ENCODE measurements at regions not wholly inside any gene's neighbourhood (a gene's known extent, or its start where the extent isn't known, plus 50 kb on each side); places are given as distances from the start of the nearest gene placed in this dataset.
"Not testable (repeated sequence)": the region's sequence is repeated elsewhere in the genome, so short reads cannot be mapped to it uniquely, and the experiment has no call there.

DNA sequence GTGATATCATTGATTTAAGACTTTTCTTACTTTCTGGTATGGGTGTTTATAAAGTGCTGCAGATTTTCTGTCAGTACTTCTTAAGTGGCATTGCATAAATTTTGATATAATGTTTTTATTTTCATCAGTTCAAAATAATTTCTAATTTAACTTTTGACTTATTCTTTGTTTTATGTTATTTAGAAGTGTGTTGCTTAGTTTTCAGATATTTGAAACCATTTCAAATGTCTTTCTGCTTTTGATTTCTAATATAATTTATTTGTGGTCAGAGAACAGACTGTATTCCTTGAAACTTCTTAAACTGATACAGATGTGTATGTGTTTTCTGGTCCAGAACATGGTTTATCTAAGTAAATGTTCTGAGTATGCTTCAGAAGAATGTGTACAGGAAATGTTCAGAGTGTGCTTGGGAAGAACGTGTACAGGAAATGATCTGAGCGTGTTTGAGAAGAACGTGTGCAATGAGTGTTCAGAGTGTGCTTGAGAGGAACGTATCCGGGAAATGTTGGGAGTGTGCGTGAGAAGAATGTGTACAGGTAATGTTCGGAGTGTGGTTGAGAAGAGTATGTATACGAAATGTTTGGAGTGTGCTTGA is 265.7 kb upstream of the HS6ST1 start:
- no peak for DNase-seq

DNA sequence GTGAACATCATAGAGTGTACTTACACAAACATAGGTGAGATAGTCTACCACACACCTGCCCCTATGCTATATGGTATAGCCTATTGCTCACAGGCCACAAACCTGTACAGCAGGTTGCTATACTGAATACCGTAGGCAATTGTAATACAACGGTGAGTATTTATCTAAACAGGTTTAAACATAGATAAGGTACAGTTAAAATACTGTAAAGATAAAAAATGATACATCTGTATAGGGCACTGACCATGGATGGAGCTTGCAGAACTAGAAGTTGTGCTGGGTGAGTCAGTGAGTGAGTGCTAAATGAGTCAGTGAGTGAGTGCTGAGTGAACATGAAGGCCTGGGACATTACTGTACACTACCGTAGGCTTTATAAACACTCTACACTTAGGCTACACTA is 267.0 kb upstream of the HS6ST1 start:
- no peak for DNase-seq

DNA sequence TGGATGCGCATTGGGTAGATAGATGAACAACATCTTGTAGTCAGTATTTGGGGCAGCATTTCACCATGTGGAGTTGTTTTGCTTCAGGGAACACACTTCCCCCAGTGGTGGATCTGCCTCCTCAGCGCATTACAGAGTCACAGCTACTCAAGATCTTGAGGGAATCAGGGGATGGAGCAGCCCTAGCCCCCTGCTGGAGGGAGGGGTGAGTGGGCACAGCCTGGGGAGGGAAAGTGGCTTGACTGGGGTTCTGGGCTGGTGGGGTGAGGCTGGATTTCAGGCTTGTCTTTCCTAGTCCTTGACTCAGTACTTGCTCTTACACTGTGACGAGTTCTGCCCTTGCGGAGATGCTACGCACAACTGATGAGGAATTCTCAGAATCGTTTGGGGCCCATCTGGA is 271.0 kb upstream of the HS6ST1 start:
- no peak for DNase-seq

DNA sequence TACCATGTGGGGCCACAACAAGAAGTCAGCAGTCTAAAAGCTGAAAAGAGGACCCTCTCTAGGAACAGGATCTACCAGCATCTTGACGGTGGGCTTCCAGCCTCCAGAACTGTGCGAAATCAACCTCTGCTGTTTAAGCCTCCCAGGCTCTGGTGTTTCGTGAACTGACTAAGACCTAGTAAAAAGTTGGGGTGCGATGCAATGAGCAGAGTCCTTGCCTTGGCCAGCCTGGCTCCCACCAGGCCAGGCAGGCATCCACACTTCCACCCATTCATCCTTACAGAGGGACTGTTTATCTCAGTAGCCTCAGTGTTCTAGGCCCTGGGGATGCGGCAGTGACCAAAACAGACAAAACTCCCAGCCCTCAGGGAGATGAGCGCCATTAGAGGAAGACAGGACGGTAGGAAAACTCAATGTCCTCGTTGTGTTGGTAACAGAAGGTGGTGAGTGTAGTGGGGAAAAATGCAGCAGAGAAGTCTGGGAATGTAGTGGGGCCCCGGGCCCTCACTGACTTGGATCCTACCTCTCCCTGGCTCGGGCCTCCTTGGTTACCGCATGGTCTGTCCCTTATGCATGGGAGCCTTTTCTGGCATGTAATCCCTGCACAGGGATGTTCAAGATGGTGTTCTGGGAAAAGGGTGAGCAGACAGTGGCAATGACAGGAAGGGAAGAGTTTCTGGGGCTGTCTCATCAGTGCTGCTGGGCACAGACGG is 271.8 kb upstream of the HS6ST1 start:
- no peak for DNase-seq

DNA sequence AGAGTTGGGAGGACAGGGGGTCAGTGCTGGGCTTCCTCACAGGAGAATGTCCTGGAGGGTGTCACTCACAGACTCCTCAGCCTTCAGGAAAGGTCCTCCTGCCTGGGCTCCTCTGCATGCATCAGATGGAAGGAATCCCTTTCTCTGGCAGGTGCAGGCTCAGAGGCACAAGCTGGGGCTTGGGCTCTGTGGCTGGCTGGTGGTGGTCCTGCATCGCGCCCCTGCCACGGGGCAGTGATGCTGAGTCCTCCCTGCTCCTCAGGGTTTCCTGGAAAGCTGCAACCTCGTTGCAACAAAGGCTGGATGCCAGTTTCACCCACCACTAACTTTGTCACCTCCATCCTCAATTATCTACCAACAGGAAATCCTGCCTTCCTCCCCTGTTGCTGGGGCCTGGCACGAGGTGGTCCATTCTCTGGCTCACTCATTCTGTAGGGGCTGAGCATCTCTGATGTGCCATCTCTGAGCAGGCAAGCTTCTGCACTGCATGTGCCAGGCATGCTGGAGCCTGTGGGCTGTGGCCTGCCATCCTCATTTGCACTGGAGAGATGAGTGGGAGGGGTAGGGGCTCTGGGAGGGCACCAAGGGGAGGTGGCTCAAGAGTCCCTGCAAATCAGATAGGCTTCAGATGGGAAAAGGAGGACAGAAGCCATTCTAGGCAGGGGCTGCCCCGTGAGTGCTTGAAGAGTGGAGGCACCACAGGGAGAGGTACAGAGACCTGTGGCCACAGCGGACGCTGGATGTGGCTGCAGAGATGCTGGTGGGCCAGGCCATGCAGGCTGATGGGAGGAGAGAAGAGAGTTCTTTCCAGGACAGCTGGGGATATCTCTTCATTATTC is 272.6 kb upstream of the HS6ST1 start:
- no peak for DNase-seq

DNA sequence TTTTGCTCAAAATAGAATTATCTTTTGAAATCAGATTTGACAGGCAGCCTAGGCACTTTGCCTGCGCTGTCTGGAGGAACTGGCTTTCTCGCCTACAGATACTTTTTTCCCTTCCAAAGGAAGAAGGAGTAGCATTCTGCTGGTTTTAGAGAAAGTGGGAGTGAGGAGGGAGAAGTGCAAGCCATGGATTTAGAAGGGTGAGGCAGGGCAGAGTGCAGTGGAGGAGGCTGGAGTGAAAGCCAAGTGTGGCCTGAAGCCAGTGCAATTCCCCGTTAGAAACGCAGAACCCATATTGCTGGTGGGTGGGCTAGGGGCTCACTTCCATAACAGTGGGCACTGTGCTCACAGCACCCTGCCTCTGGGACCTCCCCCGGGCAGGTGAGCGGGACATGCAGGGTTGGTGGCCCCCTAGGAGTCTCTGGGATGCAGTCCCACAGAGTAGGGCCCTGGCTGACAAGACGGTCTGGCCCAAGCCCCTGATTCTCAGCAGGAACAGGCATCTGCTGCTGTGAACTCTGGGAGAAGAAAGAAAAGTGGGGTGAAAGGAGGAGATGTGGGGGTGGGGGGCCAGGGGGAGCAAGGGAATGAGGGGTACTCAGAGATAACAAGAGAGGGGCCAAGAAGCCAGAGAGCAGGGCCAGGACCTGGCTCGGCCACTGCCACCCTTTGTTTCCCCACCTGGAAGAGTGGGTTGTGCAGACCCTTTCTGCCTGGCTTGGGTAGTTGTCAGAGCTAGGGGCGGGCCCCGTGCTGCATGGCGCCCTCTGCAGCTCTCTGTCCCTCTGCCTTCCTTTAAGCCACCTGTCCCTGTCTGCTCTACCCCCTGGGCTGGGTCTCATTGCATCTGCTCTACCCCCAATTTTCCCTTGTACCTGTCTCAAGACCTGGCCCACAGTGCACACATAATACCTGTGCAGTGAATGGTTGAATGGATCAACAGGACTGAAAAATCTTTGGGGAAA is 273.5 kb upstream of the HS6ST1 start:
- no peak for DNase-seq

DNA sequence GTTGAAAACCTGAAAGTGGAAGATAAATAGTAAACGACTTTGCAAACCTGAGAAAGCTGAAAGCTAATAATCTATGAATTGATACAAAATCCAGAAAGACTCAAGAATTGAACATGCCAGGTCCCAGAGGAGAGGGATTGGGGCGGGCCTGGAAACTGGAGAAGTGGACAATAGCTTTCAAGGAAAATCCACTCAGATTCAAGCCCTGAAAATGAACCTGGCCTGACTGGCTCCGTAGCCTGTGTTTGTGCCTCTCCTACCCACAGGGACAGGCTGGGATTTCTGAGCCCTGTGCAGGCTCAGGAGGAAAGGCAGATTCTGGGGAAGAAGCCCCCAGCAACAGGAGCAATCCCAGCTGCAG is 274.8 kb upstream of the HS6ST1 start:
- DNase-seq: no peak

DNA sequence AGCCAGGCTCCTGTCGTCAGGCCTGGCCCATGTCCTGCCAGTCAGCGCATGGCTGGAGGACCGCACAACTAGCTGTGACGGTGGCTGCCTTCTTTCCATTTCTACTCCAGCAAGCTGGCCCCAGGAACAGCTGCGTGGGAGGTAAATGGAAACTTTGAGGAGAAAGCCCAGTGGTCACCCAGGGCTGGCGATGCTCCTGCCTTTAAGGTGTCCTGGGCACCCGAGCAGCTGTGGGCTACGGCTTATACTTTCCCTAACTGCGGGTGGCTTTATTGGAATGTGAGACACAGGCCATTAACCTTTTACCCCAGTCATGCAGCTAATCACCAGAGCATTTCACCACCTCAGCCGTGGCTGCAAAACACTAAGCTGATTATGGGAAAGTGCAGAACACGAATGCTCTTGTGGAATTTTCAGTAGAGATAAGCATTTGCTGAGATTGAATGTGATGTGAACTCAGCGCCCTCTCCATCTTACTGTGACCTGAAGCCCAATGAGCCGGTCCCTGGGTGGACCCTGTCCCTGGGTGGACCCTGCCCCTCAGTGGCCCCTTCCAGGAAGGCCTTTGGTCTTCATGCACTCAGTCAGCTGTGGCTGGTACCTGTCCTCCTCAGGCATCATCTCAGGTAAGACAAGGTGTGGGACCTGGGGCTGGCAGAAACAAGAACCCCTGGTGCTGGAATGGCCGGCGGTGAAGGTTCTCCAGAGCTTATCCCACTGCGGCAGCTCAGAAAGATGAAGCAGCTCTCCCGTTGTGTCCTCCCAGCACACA is 275.4 kb upstream of the HS6ST1 start:
- DNase-seq: peak; percentile 46

DNA sequence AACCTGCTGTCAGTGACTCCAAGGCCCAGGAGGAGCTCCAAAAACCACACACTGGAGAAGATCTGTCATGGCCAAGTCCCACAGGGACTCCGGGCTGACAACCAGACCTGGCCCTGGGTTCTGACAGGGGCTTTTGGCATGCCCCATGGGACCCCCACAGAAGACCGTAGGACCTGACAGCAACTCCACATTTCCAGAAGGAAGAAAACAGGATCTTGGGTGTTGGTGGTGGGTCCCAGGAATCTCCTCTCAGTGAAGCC is 275.9 kb upstream of the HS6ST1 start:
- DNase-seq: no peak

DNA sequence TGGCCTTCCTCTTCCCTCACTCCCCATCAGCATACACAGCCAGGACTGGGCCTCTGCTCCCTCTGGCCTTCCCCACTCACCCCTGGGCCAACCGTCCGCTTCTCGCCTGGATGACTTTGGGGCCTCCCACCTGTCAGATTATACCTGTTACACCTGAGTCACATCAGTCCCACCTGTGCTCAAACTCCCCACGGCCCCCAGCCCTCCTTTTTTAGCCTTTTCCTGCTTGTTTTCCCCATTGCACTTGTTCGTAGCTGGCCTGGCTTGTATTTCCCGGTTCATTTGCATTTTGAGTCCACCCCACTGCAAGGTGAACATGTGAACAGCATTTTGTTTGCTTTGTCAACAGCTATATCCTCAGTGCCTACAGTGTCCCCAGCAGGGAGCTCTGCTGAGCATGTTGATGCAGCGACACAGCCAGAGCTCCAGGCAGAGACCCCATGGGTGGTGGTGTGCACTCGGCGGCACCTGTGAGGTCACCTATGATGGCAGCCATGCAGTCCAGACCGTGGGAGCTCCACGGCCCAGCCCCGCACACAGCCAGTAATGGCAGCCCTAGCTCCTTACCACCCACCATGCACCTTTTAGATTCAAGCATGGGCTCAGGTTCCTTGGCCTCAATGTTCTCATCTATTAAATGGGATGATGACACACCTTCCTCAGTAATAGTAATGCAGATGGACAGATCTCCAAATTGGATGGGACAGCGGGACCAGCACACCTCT is 276.4 kb upstream of the HS6ST1 start:
- no peak for DNase-seq

DNA sequence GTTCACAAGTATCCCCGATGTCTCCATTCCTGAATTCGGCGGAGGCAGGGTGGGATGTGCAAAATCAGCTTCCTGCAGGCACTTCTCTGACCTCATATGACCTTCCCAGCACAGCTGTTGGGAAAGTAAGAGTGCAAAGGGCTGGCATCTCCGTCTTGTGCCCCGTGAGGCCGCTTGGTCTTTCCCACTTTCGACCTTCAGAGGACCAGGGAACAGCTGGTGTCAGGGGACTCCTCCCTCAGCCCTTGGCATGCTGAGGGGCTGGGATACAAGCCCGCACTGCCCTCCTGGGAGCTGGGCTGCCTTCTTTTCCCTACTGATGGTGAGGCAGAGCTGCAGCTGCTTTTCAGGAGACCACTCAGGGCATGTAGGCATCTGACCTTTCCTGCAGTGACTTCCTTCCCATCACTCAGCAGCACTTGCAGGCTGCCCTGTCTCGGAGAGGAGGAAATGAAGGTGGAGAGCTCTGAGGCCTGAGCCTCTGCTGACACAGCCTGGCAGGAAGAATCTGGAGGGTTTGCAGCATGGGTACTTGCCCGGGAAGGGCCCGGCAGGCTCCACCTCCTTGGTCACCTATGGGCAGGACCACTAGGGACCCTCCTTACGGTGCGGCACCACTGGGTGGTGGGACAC is 277.2 kb upstream of the HS6ST1 start:
- peak; percentile 24 for DNase-seq

DNA sequence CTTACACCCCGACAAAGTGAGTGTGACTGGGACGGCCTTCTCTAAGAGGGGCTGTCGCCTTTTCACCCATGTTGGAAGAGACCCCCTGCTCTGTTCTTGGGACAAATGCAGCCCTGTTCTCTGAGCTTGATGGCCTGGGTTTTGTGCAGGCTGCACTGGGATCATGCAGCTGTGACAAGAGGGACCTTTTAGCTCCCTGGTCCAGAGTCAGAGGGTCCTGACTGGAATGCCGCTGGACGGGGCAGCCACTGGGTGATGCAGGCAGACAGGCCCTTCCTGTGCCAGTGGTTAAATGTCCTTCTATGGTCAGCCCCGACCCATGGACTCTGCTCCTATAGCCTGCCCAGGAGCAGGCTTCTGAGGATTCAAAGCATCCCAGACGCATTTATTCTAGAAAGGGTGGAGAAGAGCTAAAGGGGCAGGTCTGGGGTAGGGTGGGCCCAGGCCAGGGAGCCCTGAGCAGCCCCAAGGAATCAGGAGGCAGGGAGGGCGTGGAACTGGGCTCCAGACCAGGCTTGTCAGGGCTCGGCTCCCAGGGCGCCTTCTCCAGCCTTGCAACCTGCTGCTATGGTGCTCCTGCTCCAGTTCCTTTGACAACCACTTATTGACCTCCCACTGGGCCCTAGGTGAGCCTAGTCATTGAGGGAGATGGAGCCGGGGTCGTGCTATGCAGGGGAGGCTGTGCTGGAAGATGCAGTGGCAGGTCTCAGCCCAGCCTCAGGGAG is 277.9 kb upstream of the HS6ST1 start:
- peak; percentile 38 for DNase-seq

DNA sequence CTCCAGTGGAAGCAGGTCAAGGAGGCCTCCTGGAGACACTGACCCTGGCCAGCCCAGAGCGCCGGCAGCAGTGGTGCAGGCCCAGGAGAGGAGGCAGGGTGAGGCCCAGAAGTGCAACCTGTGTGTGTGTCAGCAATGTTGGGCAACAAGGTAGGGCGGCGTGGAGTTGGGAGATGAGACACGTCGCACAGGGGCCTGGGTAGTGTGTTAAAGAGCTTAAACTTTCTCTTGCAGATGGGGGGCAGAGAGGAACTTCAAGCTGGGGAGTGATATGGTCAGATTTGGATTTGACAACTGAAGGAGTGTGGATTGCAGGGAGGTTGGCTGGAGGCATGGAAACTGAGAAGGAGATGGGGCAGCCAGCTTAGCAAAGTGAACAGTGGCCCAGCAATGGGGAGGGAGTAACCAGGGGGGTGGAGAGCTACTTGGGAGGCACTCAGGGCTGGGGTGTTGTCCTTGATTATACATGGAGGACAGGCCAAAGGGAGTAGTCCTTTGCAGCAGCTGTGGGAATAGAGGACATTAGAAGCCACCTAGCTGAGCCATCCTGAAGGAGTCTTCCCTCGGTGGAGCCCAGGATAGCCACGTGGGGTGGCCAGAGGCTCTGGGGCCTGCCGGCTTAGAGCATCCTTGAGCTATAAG is 278.6 kb upstream of the HS6ST1 start:
- peak; percentile 40 for DNase-seq

DNA sequence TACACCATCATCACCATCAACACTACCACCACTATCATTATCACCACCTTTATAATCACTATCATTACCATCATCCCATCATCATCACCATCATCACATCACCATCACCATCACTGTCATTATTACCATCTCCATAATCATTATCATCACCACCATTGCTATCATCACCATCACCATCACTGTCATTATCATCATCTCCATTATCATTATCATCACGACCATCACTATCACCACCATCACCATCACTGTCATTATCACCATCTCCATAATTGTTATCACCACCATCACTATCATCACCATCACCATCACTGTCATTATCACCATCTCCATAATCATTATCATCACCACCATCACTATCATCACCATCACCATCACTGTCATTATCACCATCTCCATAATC is 279.6 kb upstream of the HS6ST1 start:
- DNase-seq: not testable (repeated sequence)

DNA sequence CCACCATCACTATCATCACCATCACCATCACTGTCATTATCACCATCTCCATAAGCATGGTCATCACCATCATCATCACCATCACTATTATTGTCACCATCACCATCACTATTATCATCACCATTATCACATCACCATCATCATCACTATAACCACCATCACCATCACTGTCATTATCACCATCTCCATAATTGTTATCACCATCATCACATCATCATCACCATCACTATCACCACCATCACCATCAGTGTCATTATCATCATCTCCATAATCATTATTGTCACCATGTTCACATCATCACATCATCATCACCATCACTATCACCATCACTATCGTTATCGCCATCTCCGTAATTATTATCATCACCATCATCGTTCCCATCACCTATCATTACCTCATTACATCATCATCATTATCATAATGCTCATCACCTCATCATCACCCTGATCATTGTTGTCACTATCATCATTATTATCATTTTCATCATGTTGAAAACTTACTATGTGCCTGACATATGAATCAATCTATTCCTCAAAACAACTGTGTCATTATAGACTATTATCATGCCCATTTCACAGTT is 280.3 kb upstream of the HS6ST1 start:
- DNase-seq: no peak

DNA sequence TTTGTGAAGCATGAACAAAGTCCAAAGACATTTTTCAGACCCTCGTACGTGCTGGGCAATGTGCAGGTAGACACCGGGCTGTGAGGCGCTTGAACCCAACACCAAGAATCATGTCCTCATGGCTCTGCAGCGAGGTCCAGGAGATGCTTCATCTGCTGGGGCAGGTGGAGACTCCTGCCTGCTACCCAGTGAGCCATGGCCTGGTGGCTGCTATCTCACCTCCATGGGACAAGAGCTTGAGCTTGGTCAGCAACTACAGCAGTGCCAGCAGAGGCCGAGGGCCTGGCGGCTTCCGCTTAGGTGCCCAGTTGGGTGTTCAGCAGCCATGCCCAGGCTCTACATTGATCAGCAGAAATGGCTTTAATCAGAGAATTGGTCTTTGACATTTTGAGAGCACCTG is 281.0 kb upstream of the HS6ST1 start:
- peak; percentile 45 for DNase-seq

DNA sequence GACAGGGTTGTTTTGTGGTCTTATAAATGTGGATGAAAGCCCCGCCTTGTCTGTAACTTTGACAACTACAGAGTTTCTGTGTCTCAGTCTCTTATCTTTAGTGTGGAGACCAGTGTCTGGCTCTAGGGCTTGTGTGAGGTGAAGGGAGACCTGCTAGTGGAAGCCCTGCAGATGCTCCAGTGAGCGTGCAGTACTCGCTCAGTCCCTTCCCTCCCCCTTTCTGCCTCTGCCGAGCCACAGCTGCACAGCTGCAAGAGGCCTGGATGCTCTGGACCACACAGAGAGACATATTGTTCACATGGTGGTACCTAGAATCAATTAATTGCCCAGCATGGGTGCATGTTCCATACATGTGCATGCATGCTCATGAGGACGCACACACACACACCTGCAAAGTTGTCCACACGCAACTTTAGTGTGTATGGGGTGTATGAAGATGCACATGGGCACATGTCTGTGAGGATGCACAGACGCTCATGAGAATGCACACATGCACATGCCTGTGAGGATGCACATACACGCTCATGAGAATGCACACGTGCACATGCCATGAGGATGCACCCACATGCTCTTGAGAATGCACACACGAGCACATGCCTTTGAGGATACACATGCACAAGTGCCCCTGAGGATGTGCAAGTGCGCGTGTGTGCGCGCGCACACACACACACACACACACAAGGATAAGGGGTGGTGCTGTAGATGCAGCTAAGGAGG is 282.1 kb upstream of the HS6ST1 start:
- DNase-seq: peak; percentile 28

DNA sequence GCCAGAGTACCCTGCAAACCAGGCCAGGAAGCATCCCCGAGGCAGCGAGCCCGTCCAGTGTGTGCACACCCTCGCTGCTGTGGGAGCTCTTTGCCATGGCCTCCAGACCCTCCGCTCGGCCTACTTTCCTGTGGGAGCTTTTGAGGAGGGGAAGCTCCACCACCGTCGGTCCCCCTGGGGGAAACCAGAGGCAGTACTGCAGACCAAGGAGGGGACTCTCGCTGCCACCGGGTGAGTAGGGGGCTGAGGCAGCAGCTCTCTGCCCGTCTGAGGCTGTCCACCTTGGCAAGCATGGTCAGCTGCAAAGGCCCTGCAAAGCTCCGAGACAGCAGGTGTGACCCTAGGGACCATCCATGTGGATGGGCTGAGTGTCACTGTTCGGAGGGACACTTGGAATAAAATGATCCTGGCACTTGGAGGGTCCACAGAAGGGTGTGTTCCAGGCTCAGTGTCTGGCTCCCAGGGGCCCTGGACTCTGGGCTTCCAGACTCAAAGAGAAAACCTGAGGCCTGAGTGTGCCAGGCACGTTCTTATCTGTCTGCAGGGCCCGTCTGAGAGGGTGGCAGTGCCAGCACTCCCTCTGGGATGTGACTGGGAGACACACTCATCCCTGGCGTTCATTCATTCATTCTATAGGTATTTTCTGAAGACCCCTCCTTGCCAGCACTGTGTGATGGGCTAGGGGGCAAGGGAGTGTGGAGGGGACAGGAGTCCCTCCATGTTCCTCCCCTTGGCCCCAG is 282.8 kb upstream of the HS6ST1 start:
- no peak for DNase-seq

Data from activated CD8-positive, alpha-beta memory T cell treated with anti-CD3 and anti-CD28 coated beads for 24 hours (primary cell).